SKM-1 treated with dmso at 0.1 percent for 144 hours (cell line): ENCODE measurements at regions not wholly inside any gene's neighbourhood (a gene's known extent, or its start where the extent isn't known, plus 50 kb on each side); places are given as distances from the start of the nearest gene placed in this dataset.

Experiments
- DNase-seq: peaks from one replicate; lab custom pipeline; 2025; ENCODE audit not compliant: unreplicated experiment; lab: John Stamatoyannopoulos, UW

DNA sequence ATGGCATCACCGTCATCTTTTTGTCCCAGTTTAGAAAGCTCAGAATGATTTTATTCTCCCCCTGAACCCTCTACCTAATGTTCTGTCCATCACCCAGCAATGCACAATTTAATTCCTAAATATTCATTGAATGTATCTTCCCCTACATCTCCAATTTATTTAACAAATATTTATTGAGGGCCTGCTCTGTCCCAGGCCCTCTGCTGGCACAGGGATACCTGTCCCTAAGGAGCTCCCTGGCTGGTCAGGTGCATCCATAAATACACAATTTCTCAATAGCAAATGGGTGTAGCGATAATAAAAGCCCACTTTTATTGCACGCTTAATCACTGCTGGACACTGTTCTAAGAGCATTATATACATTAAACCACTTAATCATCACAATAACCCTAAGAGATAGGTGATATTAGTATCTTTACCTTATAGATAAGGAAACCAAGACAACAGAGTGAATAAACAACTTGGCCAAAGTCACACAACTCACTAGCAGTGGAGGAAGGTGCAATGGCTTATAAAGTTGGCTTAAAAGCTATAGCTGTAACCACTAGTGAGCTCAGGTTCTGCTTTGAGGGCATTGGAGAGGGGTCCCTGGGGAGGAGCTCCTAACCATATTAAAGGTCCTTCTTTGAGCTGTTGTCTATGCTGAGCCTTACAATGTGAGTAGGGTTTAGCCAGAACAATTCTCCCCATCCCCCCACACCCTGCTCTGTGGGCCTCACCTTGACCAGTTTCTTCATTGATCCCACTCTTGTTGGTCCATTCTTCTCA, 126.3 kb upstream of the JUN start:
- no peak for DNase-seq

- DNase-seq = no peak
Measured at GRCh38 chr1:58911841-58912499, 128.1 kb upstream of the JUN start.

GRCh38 chr1:58914925-58915324, 131.1 kb upstream of the JUN start:
- no peak for DNase-seq

- DNase-seq = no peak
Measured at GRCh38 chr1:58917436-58917835, 133.6 kb upstream of the JUN start.

GRCh38 chr1:58919226-58919958, 135.5 kb upstream of the JUN start:
- DNase-seq = no peak

GRCh38 chr1:58919959-58920321, 136.1 kb upstream of the JUN start:
- peak; percentile 92 for DNase-seq

DNA sequence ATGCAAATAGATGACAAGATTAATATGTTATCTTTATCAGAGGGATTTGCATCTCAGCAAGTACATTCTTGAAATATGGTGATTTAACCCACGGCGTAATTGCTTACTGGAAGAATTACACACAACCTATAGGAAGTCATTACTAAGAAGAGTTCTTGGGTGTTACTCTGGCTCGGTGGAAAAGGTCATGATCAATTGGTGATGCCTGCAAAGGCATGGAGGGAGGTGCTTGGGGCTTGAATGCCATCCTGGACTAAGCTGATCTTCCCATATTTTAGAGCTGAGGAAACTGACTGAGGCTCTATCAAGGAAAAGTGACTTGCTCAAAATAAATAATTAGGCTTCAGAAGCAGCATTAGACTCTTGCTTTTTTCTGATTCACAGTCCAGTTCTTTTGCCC, 137.5 kb upstream of the JUN start:
- no peak for DNase-seq

DNA sequence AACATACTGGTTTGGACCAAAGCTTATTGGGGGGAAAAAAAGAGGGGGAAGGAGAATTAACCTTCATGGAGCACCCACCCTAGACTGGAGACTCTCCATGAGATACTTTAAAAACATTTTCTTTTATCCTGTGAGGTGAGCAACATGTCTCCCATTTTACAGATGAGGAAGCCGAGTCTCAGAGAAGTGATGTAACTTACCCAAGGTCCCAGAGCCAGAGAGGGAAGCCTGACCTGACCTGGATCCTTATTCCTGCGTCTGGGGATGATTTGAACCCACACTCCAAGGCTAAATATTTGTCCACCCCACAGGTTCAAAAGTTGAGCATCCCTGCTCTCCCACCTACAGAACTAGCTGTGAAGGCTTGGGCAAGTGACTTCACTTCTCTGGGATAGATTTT, 137.9 kb upstream of the JUN start:
- DNase-seq = no peak

DNA sequence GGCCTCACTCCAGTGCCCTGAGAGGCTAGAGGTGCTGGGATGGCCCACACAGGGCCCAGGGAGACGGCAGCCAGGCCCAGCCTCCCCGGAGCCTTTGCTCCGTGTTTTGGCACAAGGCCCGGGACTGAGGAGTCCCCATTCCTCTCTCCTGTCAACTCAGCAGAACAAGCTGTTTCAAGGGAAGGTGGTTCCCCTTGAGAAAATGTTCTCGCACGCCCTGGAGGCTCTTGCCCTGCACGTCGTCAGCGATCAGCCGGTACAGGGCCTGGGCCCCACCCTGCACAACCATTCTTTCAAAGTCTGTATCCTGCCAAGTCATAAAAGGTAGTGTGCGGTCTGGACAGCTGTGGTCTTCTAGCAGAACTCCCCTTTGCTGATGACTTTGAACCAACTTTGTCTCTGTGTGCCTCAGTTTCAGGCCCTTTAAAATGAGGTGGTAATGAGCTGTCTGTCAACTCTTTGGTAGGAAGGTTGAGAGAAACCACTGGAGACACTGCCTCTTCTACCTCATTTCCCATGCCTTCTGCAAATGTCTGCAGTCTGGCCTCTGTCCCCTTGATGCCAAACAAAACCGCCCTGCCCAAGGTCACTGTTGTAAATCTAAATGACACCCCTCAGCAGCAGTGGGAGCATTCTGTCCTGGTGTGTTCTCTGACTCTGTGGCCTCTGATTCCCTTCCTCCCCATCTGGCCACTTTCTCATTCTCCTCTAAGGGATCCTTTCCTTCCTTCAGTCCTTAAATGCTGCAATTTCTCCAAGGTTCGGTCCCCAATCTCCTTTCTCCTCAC, 138.6 kb upstream of the JUN start:
- DNase-seq = no peak

GRCh38 chr1:58923090-58923470, 139.2 kb upstream of the JUN start:
- DNase-seq = no peak

DNA sequence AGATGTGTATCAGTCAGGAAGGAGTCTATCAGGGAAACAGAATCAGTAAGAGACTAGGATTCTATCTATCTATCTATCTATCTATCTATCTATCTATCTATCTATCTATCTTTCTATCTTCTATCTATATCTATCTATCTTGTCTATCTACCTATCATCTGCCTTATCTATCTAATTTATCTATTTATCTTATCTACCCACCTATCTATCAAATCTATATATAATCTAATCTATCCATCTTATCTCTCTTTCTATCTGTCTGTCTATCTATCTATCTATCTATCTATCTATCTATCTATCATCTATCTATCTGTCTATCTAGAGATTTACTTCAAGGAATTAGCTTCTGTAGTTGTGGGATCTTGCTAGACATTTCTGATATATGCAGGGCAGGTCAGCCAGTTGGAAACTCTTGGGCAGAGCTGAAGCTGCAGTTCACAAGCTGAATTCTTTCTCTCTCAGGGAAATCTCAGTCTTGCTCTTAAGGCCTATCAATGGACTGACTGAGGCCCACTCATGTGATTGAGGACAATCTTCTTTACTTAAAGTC, 140.2 kb upstream of the JUN start:
- no peak for DNase-seq

- no peak for DNase-seq
Measured at GRCh38 chr1:58924821-58925220, 141.0 kb upstream of the JUN start.

DNA sequence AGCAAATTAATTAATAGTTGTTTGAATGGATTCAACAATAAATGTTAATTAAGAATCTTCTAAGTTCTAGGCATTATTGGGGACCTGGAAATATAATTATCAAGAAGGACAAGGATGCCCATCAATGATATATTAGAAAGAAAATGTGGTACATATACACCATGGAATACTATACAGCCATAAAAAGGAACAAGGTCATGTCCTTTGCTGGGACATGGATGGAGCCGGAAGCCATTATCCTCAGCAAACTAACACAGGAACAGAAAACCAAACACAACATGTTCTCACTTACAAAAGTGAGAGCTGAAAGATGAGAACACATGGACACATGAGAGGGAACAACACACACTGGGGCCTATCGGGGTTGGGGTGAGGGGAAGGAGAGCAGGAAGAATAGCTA, 141.4 kb upstream of the JUN start:
- DNase-seq = no peak

- DNase-seq = no peak
Measured at GRCh38 chr1:58926152-58926551, 142.3 kb upstream of the JUN start.

GRCh38 chr1:58927041-58927721, 143.3 kb upstream of the JUN start:
- no peak for DNase-seq

DNA sequence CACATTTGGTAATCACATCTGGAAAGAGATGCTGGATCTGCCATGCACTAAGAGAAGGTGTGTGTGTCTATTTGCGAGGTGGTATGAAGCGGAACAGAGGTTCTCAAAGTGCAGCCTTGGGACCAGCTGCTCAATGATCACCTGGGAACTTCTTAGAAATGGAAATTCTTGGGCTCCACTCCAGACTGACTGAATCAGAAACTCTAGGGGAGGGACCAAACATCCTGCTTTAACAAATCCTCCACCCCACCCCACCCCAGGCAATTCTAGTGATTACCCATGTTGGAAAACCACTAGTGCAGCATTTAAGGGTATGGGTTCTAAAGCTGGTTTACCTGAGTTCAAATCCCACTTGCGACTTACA, 143.9 kb upstream of the JUN start:
- no peak for DNase-seq

DNA sequence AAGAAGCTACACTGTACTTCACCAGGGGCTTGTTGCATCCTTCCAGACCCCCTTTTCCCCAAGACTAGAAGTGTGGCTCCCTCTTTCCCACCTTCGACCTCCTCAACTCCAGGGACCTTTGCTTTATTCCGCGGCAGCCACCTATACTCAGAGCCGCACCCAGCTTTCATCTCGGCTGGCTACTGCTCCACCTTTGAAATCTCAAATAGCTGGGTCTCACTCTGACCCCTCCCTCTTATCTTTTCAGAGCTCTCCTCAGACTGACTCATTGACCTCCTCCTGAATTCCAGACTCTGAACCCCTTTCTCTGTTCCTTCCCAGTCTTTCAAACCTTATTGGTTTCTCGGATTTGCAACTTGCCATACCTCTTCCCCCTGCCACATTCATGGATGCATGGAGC, 144.7 kb upstream of the JUN start:
- DNase-seq = no peak

- DNase-seq = no peak
Measured at GRCh38 chr1:58929671-58930325, 146.0 kb upstream of the JUN start.

GRCh38 chr1:58931024-58931423, 147.2 kb upstream of the JUN start:
- DNase-seq = no peak

- no peak for DNase-seq
Measured at GRCh38 chr1:58931756-58932155, 147.9 kb upstream of the JUN start.
